ENCODE measurements at regions not wholly inside any gene's neighbourhood (a gene's known extent, or its start where the extent isn't known, plus 50 kb on each side); places are given as distances from the start of the nearest gene placed in this dataset.
"Not testable (repeated sequence)": the region's sequence is repeated elsewhere in the genome, so short reads cannot be mapped to it uniquely, and the experiment has no call there.

DNA sequence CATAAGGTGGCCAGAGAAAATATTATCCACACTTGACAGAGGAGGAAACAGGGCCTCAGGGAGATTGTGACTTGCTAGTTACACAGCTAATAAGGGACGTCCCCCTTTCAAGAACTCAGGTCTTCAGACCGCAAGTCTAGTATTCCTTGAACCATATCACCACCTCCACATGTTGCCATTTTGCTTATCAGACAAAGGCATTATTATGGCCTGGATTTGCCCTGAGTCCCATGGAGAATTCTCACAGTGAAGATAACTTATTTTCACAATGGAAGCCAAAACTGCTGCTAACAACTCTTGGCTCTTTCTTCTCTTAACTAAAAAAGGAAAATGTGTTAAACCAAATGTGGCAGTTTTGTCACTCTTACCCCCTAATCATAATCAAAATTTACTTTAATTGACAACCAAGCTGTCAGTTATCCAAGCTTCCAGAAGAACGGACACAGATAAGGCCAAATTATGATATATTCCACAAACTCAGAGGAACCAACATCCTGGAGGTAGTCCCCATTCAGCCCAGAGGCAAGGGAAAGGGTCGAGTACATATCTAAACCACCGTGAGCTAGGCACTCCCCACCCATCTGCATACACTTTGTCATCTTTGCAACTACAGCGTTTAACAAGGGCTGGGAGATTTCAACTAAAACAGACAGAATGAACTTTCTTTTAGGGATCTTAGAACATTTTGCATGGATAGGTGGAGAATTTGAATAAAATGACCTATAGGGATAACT is 63.6 kb upstream of the THBS1 start:
- ATAC-seq (ENCODE audit: low FRiP score): no peak
- TF ChIP-seq, protein P1, sequence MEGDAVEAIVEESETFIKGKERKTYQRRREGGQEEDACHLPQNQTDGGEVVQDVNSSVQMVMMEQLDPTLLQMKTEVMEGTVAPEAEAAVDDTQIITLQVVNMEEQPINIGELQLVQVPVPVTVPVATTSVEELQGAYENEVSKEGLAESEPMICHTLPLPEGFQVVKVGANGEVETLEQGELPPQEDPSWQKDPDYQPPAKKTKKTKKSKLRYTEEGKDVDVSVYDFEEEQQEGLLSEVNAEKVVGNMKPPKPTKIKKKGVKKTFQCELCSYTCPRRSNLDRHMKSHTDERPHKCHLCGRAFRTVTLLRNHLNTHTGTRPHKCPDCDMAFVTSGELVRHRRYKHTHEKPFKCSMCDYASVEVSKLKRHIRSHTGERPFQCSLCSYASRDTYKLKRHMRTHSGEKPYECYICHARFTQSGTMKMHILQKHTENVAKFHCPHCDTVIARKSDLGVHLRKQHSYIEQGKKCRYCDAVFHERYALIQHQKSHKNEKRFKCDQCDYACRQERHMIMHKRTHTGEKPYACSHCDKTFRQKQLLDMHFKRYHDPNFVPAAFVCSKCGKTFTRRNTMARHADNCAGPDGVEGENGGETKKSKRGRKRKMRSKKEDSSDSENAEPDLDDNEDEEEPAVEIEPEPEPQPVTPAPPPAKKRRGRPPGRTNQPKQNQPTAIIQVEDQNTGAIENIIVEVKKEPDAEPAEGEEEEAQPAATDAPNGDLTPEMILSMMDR (IDR thresholded peaks at IDR 0.05): no peak
- DNase-seq (ENCODE audit: low spot score): no peak

DNA sequence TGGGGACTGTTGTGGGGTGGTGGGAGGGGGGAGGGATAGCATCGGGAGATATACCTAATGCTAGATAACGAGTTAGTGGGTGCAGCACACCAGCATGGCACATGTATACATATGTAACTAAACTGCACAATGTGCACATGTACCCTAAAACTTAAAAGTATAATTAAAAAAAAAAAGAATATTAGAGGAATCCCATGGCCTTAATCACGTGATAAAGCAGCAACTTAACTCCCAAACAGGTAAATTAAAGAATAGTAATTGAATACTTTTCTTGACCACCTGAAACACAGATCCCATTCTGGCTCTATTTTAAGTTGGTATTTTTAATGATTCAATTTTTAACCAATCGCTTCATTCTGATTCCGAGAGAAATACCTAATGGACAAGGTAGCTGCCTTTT is 56.9 kb upstream of the THBS1 start:
- ATAC-seq (ENCODE audit: low FRiP score); DNase-seq (ENCODE audit: low spot score): not testable (repeated sequence)

DNA sequence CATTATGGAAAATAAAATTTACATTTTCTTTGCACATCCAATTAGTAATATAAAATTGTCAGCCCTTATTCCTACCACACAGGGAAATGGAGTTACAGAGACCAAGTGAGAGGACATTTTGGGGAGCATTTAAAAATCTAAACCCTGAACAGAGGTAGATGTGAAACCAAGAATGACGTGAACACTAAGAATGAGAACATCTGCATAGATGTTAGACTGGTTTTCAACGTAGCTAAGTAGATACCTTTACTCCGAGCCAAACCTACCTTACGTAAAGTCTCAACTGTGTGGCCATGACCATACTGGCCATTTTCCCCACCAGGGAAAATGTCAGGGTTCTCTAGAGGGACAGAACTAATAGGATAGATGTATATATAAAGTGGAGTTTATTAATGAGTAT is 51.4 kb upstream of the THBS1 start:
- ATAC-seq (ENCODE audit: low FRiP score): no peak
- DNase-seq (ENCODE audit: low spot score): no peak
- TF ChIP-seq, protein P1 (IDR thresholded peaks at IDR 0.05): no peak

DNA sequence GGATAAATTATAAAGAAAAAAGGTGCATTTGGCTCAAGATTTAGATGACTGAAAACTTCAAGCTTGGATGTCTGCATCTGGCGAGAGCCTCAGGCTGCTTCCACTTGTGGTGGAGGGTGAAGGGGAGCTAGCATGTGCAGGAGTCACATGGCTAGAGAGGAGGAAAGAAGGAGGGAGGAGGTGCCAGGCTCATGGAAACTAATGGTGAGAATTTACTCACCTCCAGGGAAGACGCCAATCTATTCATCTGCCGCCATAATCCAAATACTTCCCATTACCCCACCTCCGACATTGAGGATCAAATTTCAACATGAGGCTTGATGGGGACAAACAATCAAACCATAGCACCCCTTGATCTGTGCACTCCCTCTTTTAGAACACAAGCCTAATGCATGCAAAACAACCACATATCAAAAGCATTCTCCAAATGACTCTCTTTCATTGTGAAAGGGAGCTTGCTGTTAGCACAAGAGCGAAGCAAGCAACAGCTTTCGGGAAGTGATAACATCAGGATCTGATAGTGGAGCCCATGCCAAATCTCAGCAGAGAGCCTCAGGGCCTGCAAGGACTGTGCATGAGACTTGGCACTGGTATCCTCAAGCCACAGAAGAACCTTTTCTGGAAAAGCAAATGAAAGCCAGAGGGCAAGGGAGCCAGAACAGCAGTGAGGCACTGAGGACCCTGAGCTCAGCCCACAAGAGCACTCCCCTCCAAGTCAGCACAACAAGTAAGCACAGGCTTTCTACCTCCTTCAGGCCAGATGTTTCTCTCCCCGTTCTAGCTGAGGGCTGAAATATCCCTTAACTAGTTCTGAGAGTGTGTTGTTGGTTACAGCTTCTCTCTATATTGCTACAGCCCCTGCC is 50.2 kb upstream of the THBS1 start:
- peak; percentile 55 for ATAC-seq (ENCODE audit: low FRiP score)
- no peak for DNase-seq (ENCODE audit: low spot score)
- TF ChIP-seq, protein P1 (IDR thresholded peaks at IDR 0.05): no peak
